HG03378 (cell line): ENCODE measurements at regions not wholly inside any gene's neighbourhood (a gene's known extent, or its start where the extent isn't known, plus 50 kb on each side); places are given as distances from the start of the nearest gene placed in this dataset.
"Not testable (repeated sequence)": the region's sequence is repeated elsewhere in the genome, so short reads cannot be mapped to it uniquely, and the experiment has no call there.

Experiments used
- ATAC-seq: cut with Tn5 transposase; IDR thresholded peaks from one replicate; pipeline ENCODE4 v1.9.1; 2021; ENCODE audit warnings: mild to moderate bottlenecking, moderate library complexity; ENCODE audit not compliant: unreplicated experiment

- ATAC-seq: no peak
Measured at GRCh38 chr1:60950224-60951063, 131.9 kb upstream of the NFIA start.

GRCh38 chr1:60949826-60950197, 132.5 kb upstream of the NFIA start:
- ATAC-seq: no peak

- no peak for ATAC-seq
Measured at GRCh38 chr1:60949154-60949825, 133.1 kb upstream of the NFIA start.

GRCh38 chr1:60948486-60948885, 133.9 kb upstream of the NFIA start:
- no peak for ATAC-seq

GRCh38 chr1:60947367-60947766, 135.0 kb upstream of the NFIA start:
- ATAC-seq: no peak

GRCh38 chr1:60942896-60943638, 139.3 kb upstream of the NFIA start:
- no peak for ATAC-seq

- ATAC-seq: no peak
Measured at GRCh38 chr1:60942291-60942690, 140.1 kb upstream of the NFIA start.

- ATAC-seq: not testable (repeated sequence)
Measured at GRCh38 chr1:60940685-60941084, 141.7 kb upstream of the NFIA start.

- ATAC-seq: no peak
Measured at GRCh38 chr1:60937720-60938119, 144.6 kb upstream of the NFIA start.

- no peak for ATAC-seq
Measured at GRCh38 chr1:60936591-60937342, 145.6 kb upstream of the NFIA start.

- no peak for ATAC-seq
Measured at GRCh38 chr1:60936163-60936562, 146.2 kb upstream of the NFIA start.

GRCh38 chr1:60935599-60936110, 146.7 kb upstream of the NFIA start:
- no peak for ATAC-seq

- ATAC-seq: no peak
Measured at GRCh38 chr1:60930130-60930529, 152.2 kb upstream of the NFIA start.

GRCh38 chr1:60924964-60925798, 157.2 kb upstream of the NFIA start:
- no peak for ATAC-seq

- ATAC-seq: no peak
Measured at GRCh38 chr1:60924165-60924564, 158.2 kb upstream of the NFIA start.

GRCh38 chr1:60923389-60924087, 158.8 kb upstream of the NFIA start:
- no peak for ATAC-seq

GRCh38 chr1:60922304-60922703, 160.1 kb upstream of the NFIA start:
- ATAC-seq: no peak

- ATAC-seq: no peak
Measured at GRCh38 chr1:60921175-60921574, 161.2 kb upstream of the NFIA start.

- no peak for ATAC-seq
Measured at GRCh38 chr1:60920561-60920960, 161.8 kb upstream of the NFIA start.
